ENCODE measurements at regions not wholly inside any gene's neighbourhood (a gene's known extent, or its start where the extent isn't known, plus 50 kb on each side); places are given as distances from the start of the nearest gene placed in this dataset.

- TF ChIP-seq, protein P1, sequence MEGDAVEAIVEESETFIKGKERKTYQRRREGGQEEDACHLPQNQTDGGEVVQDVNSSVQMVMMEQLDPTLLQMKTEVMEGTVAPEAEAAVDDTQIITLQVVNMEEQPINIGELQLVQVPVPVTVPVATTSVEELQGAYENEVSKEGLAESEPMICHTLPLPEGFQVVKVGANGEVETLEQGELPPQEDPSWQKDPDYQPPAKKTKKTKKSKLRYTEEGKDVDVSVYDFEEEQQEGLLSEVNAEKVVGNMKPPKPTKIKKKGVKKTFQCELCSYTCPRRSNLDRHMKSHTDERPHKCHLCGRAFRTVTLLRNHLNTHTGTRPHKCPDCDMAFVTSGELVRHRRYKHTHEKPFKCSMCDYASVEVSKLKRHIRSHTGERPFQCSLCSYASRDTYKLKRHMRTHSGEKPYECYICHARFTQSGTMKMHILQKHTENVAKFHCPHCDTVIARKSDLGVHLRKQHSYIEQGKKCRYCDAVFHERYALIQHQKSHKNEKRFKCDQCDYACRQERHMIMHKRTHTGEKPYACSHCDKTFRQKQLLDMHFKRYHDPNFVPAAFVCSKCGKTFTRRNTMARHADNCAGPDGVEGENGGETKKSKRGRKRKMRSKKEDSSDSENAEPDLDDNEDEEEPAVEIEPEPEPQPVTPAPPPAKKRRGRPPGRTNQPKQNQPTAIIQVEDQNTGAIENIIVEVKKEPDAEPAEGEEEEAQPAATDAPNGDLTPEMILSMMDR (IDR thresholded peaks at IDR 0.05; ENCODE audit: borderline replicate concordance, extremely low read depth, low read length, poor library complexity, severe bottlenecking): no peak
- no peak for TF ChIP-seq EZH2 (IDR thresholded peaks at IDR 0.05; ENCODE audit: borderline replicate concordance, low read depth, low read length, severe bottlenecking)
Measured at GRCh38 chr3:117914540-117915100, 1120.0 kb downstream of the IGSF11 start.
